ENCODE measurements at regions not wholly inside any gene's neighbourhood (a gene's known extent, or its start where the extent isn't known, plus 50 kb on each side); places are given as distances from the start of the nearest gene placed in this dataset.

- no peak overlapping the region for H3K27ac ChIP-seq (ENCODE audit: low read length, poor library complexity, severe bottlenecking)
- no peak overlapping the region for H4K91ac ChIP-seq (ENCODE audit: low read length)
- no peak overlapping the region for H2BK12ac ChIP-seq (ENCODE audit: low read length in 2 of 2)
- H2BK15ac ChIP-seq (ENCODE audit: low read depth, poor library complexity, severe bottlenecking), result no peak overlapping the region
- WGBS, result 86% methylated on average over 6 of the region's 7 CpGs
- H3K79me1 ChIP-seq (replicated peaks; ENCODE audit: low read length, poor library complexity, severe bottlenecking), result no peaks in the 10 kb centered on the region
- no peak overlapping the region for H3K4ac ChIP-seq (ENCODE audit: low read depth in 1 of 2, low read length in 2 of 2)
- H2AK5ac ChIP-seq (ENCODE audit: low read length, severe bottlenecking), result no peak overlapping the region
- DNase-seq, result no peak
- H3K14ac ChIP-seq (ENCODE audit: low read length in 2 of 2), result no peak overlapping the region
- H3K23ac ChIP-seq (ENCODE audit: low read length in 2 of 2), result no peak overlapping the region
- no peak overlapping the region for H3K4me2 ChIP-seq (ENCODE audit: low read length, poor library complexity, severe bottlenecking)
- H2BK120ac ChIP-seq (ENCODE audit: low read depth, low read length), result no peak overlapping the region
- no peak overlapping the region for H4K8ac ChIP-seq (ENCODE audit: low read length)
- no peak overlapping the region for H2BK5ac ChIP-seq (ENCODE audit: low read depth, low read length, poor library complexity, severe bottlenecking)
- no peak overlapping the region for H2AFZ ChIP-seq (ENCODE audit: low read depth, low read length)
- H3K27me3 ChIP-seq (ENCODE audit: control insufficient read depth in 1 of 2, insufficient read depth in 1 of 2, low read length in 2 of 2), result no peaks in the 10 kb centered on the region
- H3K4me1 ChIP-seq (ENCODE audit: control insufficient read depth, insufficient read depth, low read depth, low read length), result no peaks in the 10 kb centered on the region
- no peak overlapping the region for H3K18ac ChIP-seq (ENCODE audit: low read depth in 1 of 2, low read length in 2 of 2)
- H3K9ac ChIP-seq (ENCODE audit: low read length), result no peak overlapping the region
- no peaks in the 10 kb centered on the region for H3K9me3 ChIP-seq (ENCODE audit: control insufficient read depth, low read length)
- H3K36me3 ChIP-seq (ENCODE audit: control insufficient read depth in 1 of 2, insufficient read depth in 2 of 2, low read depth in 1 of 2, low read length in 2 of 2), result no peaks in the 10 kb centered on the region
- no peak overlapping the region for H3K4me3 ChIP-seq (ENCODE audit: insufficient read depth in 1 of 2, low read depth in 1 of 2, low read length in 2 of 2)
Measured at GRCh38 chr2:228321015-228321414, 139.5 kb upstream of the SPHKAP start.

DNA sequence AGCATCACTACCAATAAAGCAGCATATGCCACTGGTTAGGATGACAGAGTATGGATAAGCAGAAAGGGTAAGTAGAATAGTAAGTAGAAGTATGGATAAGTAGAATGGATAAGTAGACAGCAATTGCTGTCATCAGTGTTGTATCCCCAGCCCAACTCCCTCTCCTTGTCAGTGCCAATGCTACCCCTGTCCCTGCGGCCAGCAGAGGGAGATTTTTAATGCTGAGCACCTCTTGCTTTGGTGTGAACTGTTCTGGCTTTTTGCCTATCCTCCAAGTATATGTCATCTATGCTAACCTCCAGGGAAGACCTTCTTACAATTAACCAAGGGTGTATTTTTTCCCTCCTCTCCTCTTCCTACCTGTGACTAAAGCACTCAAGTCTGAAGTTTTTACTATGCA, 136.7 kb upstream of the SPHKAP start:
- Histone ChIP-seq H4K8ac (ENCODE audit: low read length) (no peak overlapping the region), H3K27ac (ENCODE audit: low read length, poor library complexity, severe bottlenecking) (no peak overlapping the region), H3K4me2 (ENCODE audit: low read length, poor library complexity, severe bottlenecking) (no peak overlapping the region), H3K4me1 (ENCODE audit: control insufficient read depth, insufficient read depth, low read depth, low read length) (no peaks in the 10 kb centered on the region), H4K91ac (ENCODE audit: low read length) (no peak overlapping the region), H3K18ac (ENCODE audit: low read depth in 1 of 2, low read length in 2 of 2) (no peak overlapping the region), H2BK5ac (ENCODE audit: low read depth, low read length, poor library complexity, severe bottlenecking) (no peak overlapping the region), H2BK15ac (ENCODE audit: low read depth, poor library complexity, severe bottlenecking) (no peak overlapping the region), H3K9ac (ENCODE audit: low read length) (no peak overlapping the region), H3K4me3 (ENCODE audit: insufficient read depth in 1 of 2, low read depth in 1 of 2, low read length in 2 of 2) (no peak overlapping the region), H3K9me3 (ENCODE audit: control insufficient read depth, low read length) (no peaks in the 10 kb centered on the region), H2AK5ac (ENCODE audit: low read length, severe bottlenecking) (no peak overlapping the region), H2BK12ac (ENCODE audit: low read length in 2 of 2) (no peak overlapping the region), H3K27me3 (ENCODE audit: control insufficient read depth in 1 of 2, insufficient read depth in 1 of 2, low read length in 2 of 2) (no peaks in the 10 kb centered on the region), H3K36me3 (ENCODE audit: control insufficient read depth in 1 of 2, insufficient read depth in 2 of 2, low read depth in 1 of 2, low read length in 2 of 2) (no peaks in the 10 kb centered on the region), H2AFZ (ENCODE audit: low read depth, low read length) (no peak overlapping the region), H3K79me1 (replicated peaks; ENCODE audit: low read length, poor library complexity, severe bottlenecking) (no peaks in the 10 kb centered on the region), H3K14ac (ENCODE audit: low read length in 2 of 2) (no peak overlapping the region), H2BK120ac (ENCODE audit: low read depth, low read length) (no peak overlapping the region), H3K23ac (ENCODE audit: low read length in 2 of 2) (no peak overlapping the region), H3K4ac (ENCODE audit: low read depth in 1 of 2, low read length in 2 of 2) (no peak overlapping the region)
- WGBS, result 42% methylated on average over 1 of the region's 1 CpG
- DNase-seq, result no peak

DNA sequence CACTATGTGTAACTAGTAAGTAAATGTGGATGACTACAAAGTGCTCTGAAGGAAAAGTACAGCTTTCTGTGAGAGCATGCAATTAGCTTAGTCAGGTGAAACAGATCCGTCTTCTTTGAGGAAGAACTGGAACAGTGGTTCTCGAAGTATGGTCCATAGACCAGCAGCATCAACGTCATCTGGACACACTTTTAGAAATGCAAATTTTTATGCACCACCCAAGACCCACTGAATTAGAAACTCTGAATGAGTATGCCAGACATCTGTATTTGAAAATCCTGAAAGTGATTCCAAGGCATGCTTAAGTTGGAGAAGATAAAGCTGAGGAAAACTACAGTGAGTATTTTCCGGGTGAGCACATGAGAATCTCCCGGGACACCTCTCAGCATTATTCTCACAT, 130.7 kb upstream of the SPHKAP start:
- Histone ChIP-seq H2AFZ (ENCODE audit: low read depth, low read length) (no peak overlapping the region), H2BK12ac (ENCODE audit: low read length in 2 of 2) (no peak overlapping the region), H3K4me2 (ENCODE audit: low read length, poor library complexity, severe bottlenecking) (no peak overlapping the region), H3K4ac (ENCODE audit: low read depth in 1 of 2, low read length in 2 of 2) (no peak overlapping the region), H2AK5ac (ENCODE audit: low read length, severe bottlenecking) (no peak overlapping the region), H3K36me3 (ENCODE audit: control insufficient read depth in 1 of 2, insufficient read depth in 2 of 2, low read depth in 1 of 2, low read length in 2 of 2) (no peaks in the 10 kb centered on the region), H3K79me1 (replicated peaks; ENCODE audit: low read length, poor library complexity, severe bottlenecking) (no peaks in the 10 kb centered on the region), H3K23ac (ENCODE audit: low read length in 2 of 2) (no peak overlapping the region), H3K14ac (ENCODE audit: low read length in 2 of 2) (no peak overlapping the region), H2BK120ac (ENCODE audit: low read depth, low read length) (no peak overlapping the region), H3K27me3 (ENCODE audit: control insufficient read depth in 1 of 2, insufficient read depth in 1 of 2, low read length in 2 of 2) (no peaks in the 10 kb centered on the region), H3K9me3 (ENCODE audit: control insufficient read depth, low read length) (peaks cover 5% of the 10 kb centered on the region), H2BK15ac (ENCODE audit: low read depth, poor library complexity, severe bottlenecking) (no peak overlapping the region), H4K91ac (ENCODE audit: low read length) (no peak overlapping the region), H4K8ac (ENCODE audit: low read length) (no peak overlapping the region), H3K18ac (ENCODE audit: low read depth in 1 of 2, low read length in 2 of 2) (no peak overlapping the region), H2BK5ac (ENCODE audit: low read depth, low read length, poor library complexity, severe bottlenecking) (no peak overlapping the region), H3K27ac (ENCODE audit: low read length, poor library complexity, severe bottlenecking) (no peak overlapping the region), H3K9ac (ENCODE audit: low read length) (no peak overlapping the region), H3K4me3 (ENCODE audit: insufficient read depth in 1 of 2, low read depth in 1 of 2, low read length in 2 of 2) (no peak overlapping the region), H3K4me1 (ENCODE audit: control insufficient read depth, insufficient read depth, low read depth, low read length) (no peaks in the 10 kb centered on the region)
- DNase-seq, result no peak
- 87% methylated on average over 5 of the region's 5 CpGs for WGBS

- H2BK12ac ChIP-seq (ENCODE audit: low read length in 2 of 2), result no peak overlapping the region
- H4K8ac ChIP-seq (ENCODE audit: low read length), result no peak overlapping the region
- no peaks in the 10 kb centered on the region for H3K4me1 ChIP-seq (ENCODE audit: control insufficient read depth, insufficient read depth, low read depth, low read length)
- no peaks in the 10 kb centered on the region for H3K36me3 ChIP-seq (ENCODE audit: control insufficient read depth in 1 of 2, insufficient read depth in 2 of 2, low read depth in 1 of 2, low read length in 2 of 2)
- no peak overlapping the region for H3K4me2 ChIP-seq (ENCODE audit: low read length, poor library complexity, severe bottlenecking)
- no peak overlapping the region for H3K14ac ChIP-seq (ENCODE audit: low read length in 2 of 2)
- WGBS, result 61% methylated on average over 3 of the region's 3 CpGs
- no peak overlapping the region for H4K91ac ChIP-seq (ENCODE audit: low read length)
- no peak overlapping the region for H3K4ac ChIP-seq (ENCODE audit: low read depth in 1 of 2, low read length in 2 of 2)
- H2BK5ac ChIP-seq (ENCODE audit: low read depth, low read length, poor library complexity, severe bottlenecking), result no peak overlapping the region
- H3K79me1 ChIP-seq (replicated peaks; ENCODE audit: low read length, poor library complexity, severe bottlenecking), result no peaks in the 10 kb centered on the region
- H2BK15ac ChIP-seq (ENCODE audit: low read depth, poor library complexity, severe bottlenecking), result no peak overlapping the region
- peaks cover 5% of the 10 kb centered on the region for H3K9me3 ChIP-seq (ENCODE audit: control insufficient read depth, low read length)
- H3K23ac ChIP-seq (ENCODE audit: low read length in 2 of 2), result no peak overlapping the region
- no peak overlapping the region for H3K9ac ChIP-seq (ENCODE audit: low read length)
- no peaks in the 10 kb centered on the region for H3K27me3 ChIP-seq (ENCODE audit: control insufficient read depth in 1 of 2, insufficient read depth in 1 of 2, low read length in 2 of 2)
- H3K4me3 ChIP-seq (ENCODE audit: insufficient read depth in 1 of 2, low read depth in 1 of 2, low read length in 2 of 2), result no peak overlapping the region
- H2AFZ ChIP-seq (ENCODE audit: low read depth, low read length), result no peak overlapping the region
- no peak overlapping the region for H2AK5ac ChIP-seq (ENCODE audit: low read length, severe bottlenecking)
- H2BK120ac ChIP-seq (ENCODE audit: low read depth, low read length), result no peak overlapping the region
- no peak overlapping the region for H3K18ac ChIP-seq (ENCODE audit: low read depth in 1 of 2, low read length in 2 of 2)
- DNase-seq, result no peak
- no peak overlapping the region for H3K27ac ChIP-seq (ENCODE audit: low read length, poor library complexity, severe bottlenecking)
Measured at GRCh38 chr2:228303960-228304359, 122.5 kb upstream of the SPHKAP start.

Measured in mesenchymal stem cell (in vitro differentiated cells and primary cell).